Memory B cell (primary cell): ENCODE measurements at regions not wholly inside any gene's neighbourhood (a gene's known extent, or its start where the extent isn't known, plus 50 kb on each side); places are given as distances from the start of the nearest gene placed in this dataset.

Experiments used
- ATAC-seq: fragments of 150-1000 bp; cut with Tn5 transposase; 2 replicates; pipeline ENCODE4 v1.10.0; 2021; ENCODE audit warnings: low read depth, mild to moderate bottlenecking, moderate library complexity
- DNase-seq, 2 donors: peaks; one replicate each; pipeline ENCODE4 v3.0.0; 2022; ENCODE audit warnings: low spot score in 2 of 2
- H3K27ac Mint-ChIP-seq: one replicate; pipeline ENCODE4 v1.8.0; 2022; ENCODE audit warnings: mild to moderate bottlenecking, moderate library complexity, mixed read lengths
- H3K27me3 Mint-ChIP-seq: one replicate; pipeline ENCODE4 v1.8.0; 2022; ENCODE audit warnings: mixed read lengths
- H3K36me3 Mint-ChIP-seq: one replicate; pipeline ENCODE4 v1.8.0; 2022; ENCODE audit warnings: mild to moderate bottlenecking, mixed read lengths
- H3K4me1 Mint-ChIP-seq: one replicate; pipeline ENCODE4 v1.8.0; 2022; ENCODE audit warnings: mixed read lengths
- H3K4me3 Mint-ChIP-seq: one replicate; pipeline ENCODE4 v1.8.0; 2022; ENCODE audit warnings: mild to moderate bottlenecking, moderate library complexity, mixed read lengths
- H3K9me3 Mint-ChIP-seq: one replicate; pipeline ENCODE4 v1.8.0; 2022; ENCODE audit warnings: mixed read lengths

DNA sequence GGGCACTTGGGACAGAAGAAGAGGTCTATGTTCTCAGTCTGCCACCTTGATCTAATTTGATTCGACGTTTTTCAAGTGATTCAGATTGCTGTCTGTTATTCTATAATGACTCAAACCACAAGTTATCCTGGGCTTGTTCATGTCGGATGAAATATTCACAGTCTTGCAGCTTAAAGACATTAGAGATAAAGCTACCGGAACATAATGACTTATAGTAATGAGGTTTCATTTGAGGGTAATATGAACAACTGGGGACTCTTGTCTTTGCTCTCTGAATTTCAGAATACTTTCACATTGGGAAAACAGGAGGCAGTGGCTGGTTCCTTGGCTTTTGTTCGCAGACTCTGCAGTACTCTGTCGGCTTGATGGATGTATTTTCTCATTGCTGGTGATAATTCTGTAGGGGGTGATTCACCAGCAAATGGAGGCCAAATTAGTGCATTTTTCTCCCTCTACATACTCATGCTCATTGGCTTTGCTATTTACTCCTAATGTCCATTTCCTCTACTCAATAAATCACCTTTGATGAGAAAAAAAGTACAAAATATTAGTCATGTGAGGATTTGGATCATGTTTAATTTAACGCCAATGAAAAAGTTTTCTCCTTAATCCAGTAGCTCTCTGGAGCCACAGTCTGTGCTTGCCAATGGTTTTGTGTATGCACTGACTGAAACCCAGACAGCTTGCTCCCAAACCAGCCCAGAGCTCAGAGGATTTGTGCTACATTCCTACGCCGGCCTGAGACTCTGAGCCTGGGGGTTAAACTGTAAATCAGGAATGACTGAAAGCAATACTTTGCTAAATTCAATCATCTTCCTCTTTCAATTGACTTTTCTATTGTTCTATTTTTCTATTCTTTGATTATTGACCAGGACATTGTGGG, 154.7 kb upstream of the ANKH start:
- DNase-seq (no peak), ATAC-seq (no peak)
- H3K36me3 Mint-ChIP-seq = peaks cover 3% of the 10 kb centered on the region
- H3K27me3 Mint-ChIP-seq = peaks cover 22% of the 10 kb centered on the region
- no peaks in the 10 kb centered on the region for H3K4me1 Mint-ChIP-seq
- no peak overlapping the region for H3K4me3 Mint-ChIP-seq
- no peaks in the 10 kb centered on the region for H3K9me3 Mint-ChIP-seq
- H3K27ac Mint-ChIP-seq = no peak overlapping the region

DNA sequence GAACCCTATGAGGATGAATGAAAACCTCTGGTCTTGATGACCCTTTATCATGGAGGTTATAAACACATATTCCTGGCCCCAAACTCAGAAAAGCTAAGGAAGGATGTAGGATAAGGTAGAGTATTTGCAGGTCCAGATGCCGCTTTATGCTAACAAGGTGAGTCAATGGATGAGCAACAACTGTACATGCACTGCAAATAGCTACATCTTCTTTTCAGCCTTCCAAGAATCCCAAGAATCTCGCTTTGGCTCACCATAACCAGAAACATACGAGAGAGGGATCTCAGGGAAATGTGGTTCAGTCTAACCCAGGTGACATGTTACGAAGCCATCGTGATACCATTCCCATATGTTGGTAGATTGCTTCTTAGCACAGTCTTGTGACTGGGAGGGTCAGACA, 152.3 kb upstream of the ANKH start:
- no peak overlapping the region for H3K27ac Mint-ChIP-seq
- no peaks in the 10 kb centered on the region for H3K9me3 Mint-ChIP-seq
- no peaks in the 10 kb centered on the region for H3K4me1 Mint-ChIP-seq
- ATAC-seq (no peak), DNase-seq (no peak)
- H3K27me3 Mint-ChIP-seq = peaks cover 27% of the 10 kb centered on the region
- H3K4me3 Mint-ChIP-seq = no peak overlapping the region
- H3K36me3 Mint-ChIP-seq = peaks cover 3% of the 10 kb centered on the region

DNA sequence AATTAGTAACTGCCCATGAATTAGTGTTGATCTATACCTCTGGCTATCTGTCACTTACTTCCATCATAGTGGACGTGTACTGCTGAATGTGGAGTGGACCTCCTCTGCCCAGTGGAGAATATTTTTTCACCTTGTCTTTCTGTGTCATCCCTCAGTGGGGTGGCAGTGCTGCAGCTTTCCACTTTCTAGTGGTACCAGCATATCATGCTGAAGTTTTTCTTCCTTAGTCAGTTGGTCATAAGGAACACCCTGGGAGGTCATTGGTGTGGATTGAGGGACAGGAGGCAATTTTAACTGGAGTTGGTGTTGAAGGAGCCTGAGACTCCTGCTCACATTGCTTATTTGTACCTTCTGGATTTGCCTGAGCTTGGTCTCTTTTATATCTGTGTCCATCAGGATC, 151.7 kb upstream of the ANKH start:
- H3K4me3 Mint-ChIP-seq = no peak overlapping the region
- no peak overlapping the region for H3K27ac Mint-ChIP-seq
- peaks cover 24% of the 10 kb centered on the region for H3K27me3 Mint-ChIP-seq
- no peaks in the 10 kb centered on the region for H3K4me1 Mint-ChIP-seq
- H3K9me3 Mint-ChIP-seq = no peaks in the 10 kb centered on the region
- ATAC-seq (no peak), DNase-seq (no peak)
- H3K36me3 Mint-ChIP-seq = peaks cover 3% of the 10 kb centered on the region

DNA sequence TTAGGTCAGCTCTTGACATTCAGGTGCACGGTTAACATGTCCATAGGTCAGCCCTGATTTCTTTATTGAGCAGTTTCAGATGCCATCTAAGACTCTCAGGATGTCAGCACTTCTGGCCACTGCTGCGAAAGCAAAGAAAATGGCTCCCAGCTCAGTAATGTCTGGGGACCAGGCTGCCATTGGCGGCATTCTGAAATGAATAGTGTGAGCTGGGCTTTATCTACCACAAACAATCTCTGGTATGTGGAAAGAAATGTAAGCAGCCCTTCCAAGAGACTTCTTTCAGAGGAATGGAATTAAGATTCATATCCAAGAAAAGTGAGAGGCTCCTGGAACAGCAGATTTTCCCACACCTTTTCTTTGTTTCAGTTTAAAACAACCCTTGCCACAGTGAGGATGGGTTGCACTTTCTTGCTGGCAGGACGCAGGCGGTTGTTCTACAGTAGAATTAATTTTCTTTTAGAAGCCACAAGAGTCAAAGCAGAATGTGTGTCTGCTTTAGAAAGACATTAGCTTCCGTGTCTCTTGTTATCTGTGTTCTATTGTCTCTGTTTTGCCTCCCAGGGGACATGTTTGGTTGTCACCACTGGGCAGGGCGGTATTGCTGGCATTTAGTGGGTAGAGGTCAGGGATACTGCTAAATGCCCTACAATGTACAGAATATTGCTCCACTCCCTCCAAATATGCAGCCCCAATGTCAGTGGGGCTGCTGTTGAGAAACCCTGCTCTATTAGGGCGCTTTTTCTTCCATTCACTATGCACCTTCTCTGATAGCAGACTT, 149.9 kb upstream of the ANKH start:
- DNase-seq (no peak), ATAC-seq (no peak)
- no peaks in the 10 kb centered on the region for H3K4me1 Mint-ChIP-seq
- H3K4me3 Mint-ChIP-seq = no peak overlapping the region
- no peaks in the 10 kb centered on the region for H3K9me3 Mint-ChIP-seq
- H3K27ac Mint-ChIP-seq = no peak overlapping the region
- no peaks in the 10 kb centered on the region for H3K36me3 Mint-ChIP-seq
- H3K27me3 Mint-ChIP-seq = peaks cover 17% of the 10 kb centered on the region

DNA sequence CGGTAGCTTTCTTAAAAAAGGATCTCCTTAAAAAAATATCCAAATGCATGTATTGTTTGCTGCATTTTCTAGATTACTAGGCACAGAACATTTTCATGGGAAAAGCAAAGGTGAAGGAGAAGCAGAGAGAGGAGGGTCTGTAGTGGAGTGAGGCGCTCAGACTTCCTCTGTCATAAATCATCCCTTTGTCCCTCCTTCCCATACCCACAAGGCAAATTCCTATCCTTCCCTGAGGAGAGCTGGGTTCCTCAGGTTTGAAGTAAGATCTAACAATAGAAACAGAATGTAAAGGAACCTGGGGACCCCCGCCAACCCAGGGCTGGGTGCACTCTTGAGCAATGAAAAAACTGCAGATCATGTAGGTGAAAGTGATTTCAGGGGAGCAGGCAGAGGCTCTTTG, 149.2 kb upstream of the ANKH start:
- Mint-ChIP-seq H3K36me3 (no peaks in the 10 kb centered on the region), H3K27ac (no peak overlapping the region), H3K9me3 (no peaks in the 10 kb centered on the region), H3K4me1 (no peaks in the 10 kb centered on the region), H3K27me3 (peaks cover 17% of the 10 kb centered on the region), H3K4me3 (no peak overlapping the region)
- DNase-seq (no peak), ATAC-seq (no peak)

DNA sequence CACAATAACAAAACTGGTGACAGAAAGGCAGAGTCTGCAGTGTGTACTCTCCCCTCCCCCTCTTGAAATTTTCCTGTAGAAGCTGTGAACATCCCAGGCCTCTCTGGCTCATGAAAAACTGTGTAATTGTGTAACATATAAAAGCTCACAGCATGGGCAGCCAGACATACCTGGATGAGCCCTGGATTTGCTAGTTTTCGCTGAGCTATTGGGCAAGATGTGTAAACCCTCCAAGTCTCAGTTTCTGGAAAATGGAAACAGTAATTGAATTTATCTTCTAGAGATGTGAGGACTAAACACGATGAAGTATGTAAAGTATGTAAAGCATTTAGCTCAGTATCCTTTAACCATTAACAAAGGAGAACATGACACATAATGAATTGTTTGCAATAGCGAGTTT, 143.2 kb upstream of the ANKH start:
- Mint-ChIP-seq H3K4me1 (no peaks in the 10 kb centered on the region), H3K36me3 (no peaks in the 10 kb centered on the region), H3K4me3 (no peak overlapping the region), H3K27ac (no peak overlapping the region), H3K27me3 (peaks cover 5% of the 10 kb centered on the region), H3K9me3 (no peaks in the 10 kb centered on the region)
- no peak for DNase-seq
- ATAC-seq = no peak

DNA sequence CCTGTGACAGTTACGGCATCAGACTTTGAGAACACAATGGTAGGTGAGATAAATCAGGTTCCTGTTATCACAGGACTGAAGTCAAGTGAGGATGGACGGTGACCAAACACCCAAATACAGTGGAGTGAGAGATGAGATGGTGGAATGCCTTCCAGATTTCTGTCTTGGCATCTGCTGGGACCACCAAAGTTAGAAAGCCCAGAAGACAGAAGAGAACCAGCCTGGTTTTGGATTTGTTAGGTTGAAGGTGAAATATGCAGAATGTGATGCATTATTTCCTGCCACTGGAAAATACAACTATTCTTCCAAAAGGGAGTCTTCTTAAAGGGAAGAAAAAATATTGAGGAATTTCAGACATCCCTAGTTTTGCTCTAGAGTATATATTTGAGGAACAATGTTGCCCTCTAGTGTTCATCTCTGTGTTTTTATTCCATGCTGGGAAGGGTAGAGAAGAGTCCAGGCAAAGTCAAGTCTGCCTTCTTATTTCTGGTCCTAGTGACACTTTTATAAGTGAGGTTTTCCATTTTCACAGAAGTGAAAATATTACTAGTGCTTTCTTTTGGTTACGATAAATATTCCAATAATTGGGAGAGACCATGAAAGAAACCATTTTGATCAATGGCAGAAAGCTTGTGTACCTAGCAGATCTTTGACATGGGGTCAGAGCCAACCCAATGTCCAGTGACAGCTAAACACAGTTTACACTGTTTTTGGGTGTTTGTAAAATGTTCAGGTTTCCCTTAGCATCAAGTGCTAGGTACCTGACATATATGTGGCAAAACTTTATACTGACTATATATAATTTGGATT, 142.3 kb upstream of the ANKH start:
- Mint-ChIP-seq H3K4me3 (no peak overlapping the region), H3K27me3 (peaks cover 3% of the 10 kb centered on the region), H3K9me3 (no peaks in the 10 kb centered on the region), H3K36me3 (no peaks in the 10 kb centered on the region), H3K27ac (no peak overlapping the region), H3K4me1 (no peaks in the 10 kb centered on the region)
- ATAC-seq (peak; percentile 59), DNase-seq (peak in 1 of 2 donors; percentile 31)

DNA sequence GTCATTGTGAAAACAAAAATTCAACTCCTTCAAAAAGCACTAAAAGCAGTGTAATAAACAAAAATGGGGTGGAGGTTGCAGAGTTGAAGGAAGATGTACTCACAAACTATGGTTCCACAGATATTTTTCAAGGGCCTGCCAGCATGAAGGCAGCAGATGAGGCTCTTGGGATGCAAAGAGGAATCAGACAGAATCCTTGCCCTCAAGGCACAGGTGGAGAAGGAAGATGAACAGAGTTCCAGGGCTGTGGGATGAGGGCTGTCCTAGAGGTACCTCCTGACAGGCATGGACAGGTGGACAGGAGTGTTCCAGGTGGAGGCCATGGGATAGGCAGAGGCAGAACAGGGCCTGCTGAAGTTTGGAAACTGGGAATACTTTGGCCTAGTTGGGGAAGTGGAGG, 140.5 kb upstream of the ANKH start:
- Mint-ChIP-seq H3K36me3 (no peaks in the 10 kb centered on the region), H3K4me1 (no peaks in the 10 kb centered on the region), H3K9me3 (no peaks in the 10 kb centered on the region), H3K4me3 (no peak overlapping the region), H3K27me3 (peaks cover 4% of the 10 kb centered on the region), H3K27ac (no peak overlapping the region)
- ATAC-seq = no peak
- no peak for DNase-seq

DNA sequence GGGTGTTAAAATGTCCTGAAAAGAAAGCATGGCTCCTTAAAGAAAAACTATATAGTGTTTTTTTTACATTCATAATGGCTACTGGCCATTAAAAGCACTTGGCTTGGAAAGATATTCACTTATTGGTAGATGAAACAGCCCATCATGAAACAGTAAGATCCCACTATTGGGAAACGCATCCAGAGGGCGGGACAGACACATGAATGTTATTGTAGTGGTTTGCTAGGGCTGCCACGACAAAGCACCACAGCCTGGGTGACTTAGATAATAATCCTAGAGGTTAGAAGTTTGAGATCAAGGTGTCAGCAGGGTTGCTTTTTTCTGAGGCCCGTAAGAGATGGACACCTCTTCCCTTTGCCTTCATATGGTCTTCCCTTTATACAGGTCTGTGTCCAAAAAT, 139.4 kb upstream of the ANKH start:
- Mint-ChIP-seq H3K27ac (no peak overlapping the region), H3K4me1 (no peaks in the 10 kb centered on the region), H3K36me3 (no peaks in the 10 kb centered on the region), H3K4me3 (no peak overlapping the region), H3K9me3 (no peaks in the 10 kb centered on the region), H3K27me3 (peaks cover 5% of the 10 kb centered on the region)
- DNase-seq (no peak), ATAC-seq (no peak)

DNA sequence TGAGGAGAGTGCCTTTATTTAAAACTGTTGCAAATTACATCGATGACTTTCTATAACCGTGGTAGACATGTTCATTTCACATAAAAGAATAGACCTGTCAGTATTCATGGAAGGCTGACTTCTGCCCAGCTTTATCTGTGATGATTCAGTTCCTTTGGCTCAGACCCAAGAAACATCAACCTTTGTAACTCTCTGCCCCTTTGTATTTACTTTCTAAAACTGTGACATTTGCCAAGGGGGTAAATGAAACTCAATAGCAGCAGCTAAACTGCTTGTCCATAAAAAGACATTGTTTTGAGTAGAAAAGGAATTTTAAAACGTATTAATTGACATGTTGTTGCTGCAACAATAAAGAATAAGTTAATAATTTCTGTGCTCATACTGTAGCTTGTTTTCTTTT, 137.8 kb upstream of the ANKH start:
- no peak overlapping the region for H3K27ac Mint-ChIP-seq
- H3K27me3 Mint-ChIP-seq = peaks cover 5% of the 10 kb centered on the region
- no peak for DNase-seq
- peaks cover 1% of the 10 kb centered on the region for H3K9me3 Mint-ChIP-seq
- no peaks in the 10 kb centered on the region for H3K36me3 Mint-ChIP-seq
- ATAC-seq = no peak
- H3K4me1 Mint-ChIP-seq = peaks cover 6% of the 10 kb centered on the region
- H3K4me3 Mint-ChIP-seq = no peak overlapping the region

DNA sequence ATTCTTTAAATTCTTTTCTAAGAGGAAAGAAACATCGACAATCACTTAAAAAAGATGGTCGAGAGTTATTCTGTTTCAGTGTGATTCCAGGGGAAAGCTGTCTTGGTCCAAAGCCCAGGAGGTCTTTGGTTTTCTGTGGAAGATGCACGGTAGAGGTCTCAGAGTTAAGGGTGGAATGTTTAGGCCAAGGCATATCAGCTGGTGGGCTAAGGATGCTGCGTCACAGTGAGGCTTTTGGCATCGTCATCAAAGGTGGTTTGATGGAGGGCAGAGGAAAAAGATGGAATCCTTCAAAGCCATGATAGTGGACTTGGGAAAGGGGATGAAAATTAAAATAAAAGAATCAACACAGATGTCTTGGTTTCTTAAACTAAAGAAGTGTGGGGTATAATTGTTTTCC, 137.3 kb upstream of the ANKH start:
- H3K36me3 Mint-ChIP-seq = no peaks in the 10 kb centered on the region
- peaks cover 1% of the 10 kb centered on the region for H3K9me3 Mint-ChIP-seq
- H3K27me3 Mint-ChIP-seq = peaks cover 5% of the 10 kb centered on the region
- peaks cover 6% of the 10 kb centered on the region for H3K4me1 Mint-ChIP-seq
- no peak overlapping the region for H3K27ac Mint-ChIP-seq
- ATAC-seq (no peak), DNase-seq (no peak)
- no peak overlapping the region for H3K4me3 Mint-ChIP-seq

DNA sequence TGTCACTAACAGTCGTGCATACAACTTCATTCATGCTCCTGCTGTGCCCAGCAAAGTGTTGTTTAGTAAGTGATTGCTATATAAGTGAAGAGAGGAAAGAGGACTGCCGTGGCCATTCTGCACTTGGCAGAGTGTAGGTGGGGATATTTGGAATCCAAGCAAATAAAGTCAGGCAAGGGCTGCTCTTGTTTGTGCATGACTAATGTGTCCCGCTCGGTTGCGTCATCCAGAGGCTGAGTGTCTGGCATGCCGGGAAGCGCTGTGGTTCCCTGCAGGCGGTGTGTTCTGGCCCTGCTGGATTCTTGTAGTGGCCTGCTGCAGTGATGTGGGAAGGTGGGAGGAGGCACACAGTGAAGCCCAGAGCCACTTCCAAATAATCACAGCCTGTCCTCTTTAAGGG, 136.9 kb upstream of the ANKH start:
- Mint-ChIP-seq H3K4me3 (no peak overlapping the region), H3K9me3 (peaks cover 1% of the 10 kb centered on the region), H3K27ac (no peak overlapping the region), H3K36me3 (no peaks in the 10 kb centered on the region), H3K27me3 (peaks cover 4% of the 10 kb centered on the region), H3K4me1 (peaks cover 8% of the 10 kb centered on the region)
- DNase-seq = no peak
- ATAC-seq = no peak

DNA sequence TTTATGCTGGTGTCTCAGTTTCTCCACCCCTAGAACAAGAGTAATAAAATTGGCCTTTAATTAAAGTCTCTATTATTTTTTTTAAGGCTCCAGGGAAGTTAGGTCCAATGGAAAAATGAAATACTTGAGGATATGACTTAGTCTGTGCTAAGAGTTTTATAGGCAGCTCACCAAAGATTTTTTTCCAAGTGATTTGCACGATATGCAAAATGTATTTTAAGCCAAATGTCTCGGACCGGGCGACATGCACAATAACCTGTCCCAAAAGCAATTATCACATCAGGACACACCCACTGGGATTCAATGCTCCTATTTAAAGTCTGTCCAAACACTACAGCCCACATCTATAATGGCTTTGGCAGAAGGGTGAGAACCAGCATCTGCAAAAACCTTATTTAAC, 136.1 kb upstream of the ANKH start:
- Mint-ChIP-seq H3K27ac (no peak overlapping the region), H3K4me3 (no peak overlapping the region), H3K27me3 (peaks cover 4% of the 10 kb centered on the region), H3K9me3 (peaks cover 1% of the 10 kb centered on the region), H3K4me1 (peaks cover 8% of the 10 kb centered on the region), H3K36me3 (no peaks in the 10 kb centered on the region)
- ATAC-seq (no peak), DNase-seq (no peak)

DNA sequence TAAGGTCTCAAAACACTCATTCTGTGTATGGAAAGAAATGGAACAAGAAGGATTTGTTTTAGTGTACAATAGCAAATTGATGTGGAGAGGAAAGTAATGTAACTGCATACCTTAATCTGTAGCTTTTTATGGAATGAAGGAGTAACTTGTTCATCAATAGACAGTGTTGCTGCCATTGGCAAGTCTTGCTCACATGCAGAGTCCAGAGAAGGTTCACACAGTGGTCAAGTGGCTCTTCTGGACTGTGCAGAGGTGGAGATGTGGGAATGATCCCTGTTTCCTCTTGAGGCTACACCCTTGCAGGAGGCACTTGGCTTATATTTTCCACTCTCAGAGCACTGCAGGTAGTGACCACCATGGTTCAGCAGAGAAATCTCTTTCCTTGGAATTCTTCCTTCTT, 132.9 kb upstream of the ANKH start:
- no peak overlapping the region for H3K4me3 Mint-ChIP-seq
- DNase-seq = no peak
- H3K27ac Mint-ChIP-seq = no peak overlapping the region
- peaks cover 1% of the 10 kb centered on the region for H3K9me3 Mint-ChIP-seq
- no peaks in the 10 kb centered on the region for H3K36me3 Mint-ChIP-seq
- no peak for ATAC-seq
- peaks cover 5% of the 10 kb centered on the region for H3K27me3 Mint-ChIP-seq
- H3K4me1 Mint-ChIP-seq = peaks cover 13% of the 10 kb centered on the region
